ENCODE measurements at regions not wholly inside any gene's neighbourhood (a gene's known extent, or its start where the extent isn't known, plus 50 kb on each side); places are given as distances from the start of the nearest gene placed in this dataset.
"Not testable (repeated sequence)": the region's sequence is repeated elsewhere in the genome, so short reads cannot be mapped to it uniquely, and the experiment has no call there.

- H3K9me3 ChIP-seq (ENCODE audit: low read length): no peaks in the 10 kb centered on the region
- H3K27me3 ChIP-seq (ENCODE audit: control insufficient read depth in 1 of 2, insufficient read depth in 2 of 2, low read length in 2 of 2): no peaks in the 10 kb centered on the region
- no peak overlapping the region for H3K9ac ChIP-seq (ENCODE audit: low read length)
- H3K4me3 ChIP-seq (ENCODE audit: low read depth in 1 of 2, low read length in 2 of 2): no peak overlapping the region
- no peak overlapping the region for H3K27ac ChIP-seq (ENCODE audit: low read depth, low read length)
- H3K4me1 ChIP-seq (ENCODE audit: insufficient read depth, low read length): peaks cover 6% of the 10 kb centered on the region
- H3K36me3 ChIP-seq (ENCODE audit: insufficient read depth, low read length): no peaks in the 10 kb centered on the region
These were observed 315.8 kb downstream of the AEBP2 start for GRCh38 chr12:19755136-19755535.

DNA sequence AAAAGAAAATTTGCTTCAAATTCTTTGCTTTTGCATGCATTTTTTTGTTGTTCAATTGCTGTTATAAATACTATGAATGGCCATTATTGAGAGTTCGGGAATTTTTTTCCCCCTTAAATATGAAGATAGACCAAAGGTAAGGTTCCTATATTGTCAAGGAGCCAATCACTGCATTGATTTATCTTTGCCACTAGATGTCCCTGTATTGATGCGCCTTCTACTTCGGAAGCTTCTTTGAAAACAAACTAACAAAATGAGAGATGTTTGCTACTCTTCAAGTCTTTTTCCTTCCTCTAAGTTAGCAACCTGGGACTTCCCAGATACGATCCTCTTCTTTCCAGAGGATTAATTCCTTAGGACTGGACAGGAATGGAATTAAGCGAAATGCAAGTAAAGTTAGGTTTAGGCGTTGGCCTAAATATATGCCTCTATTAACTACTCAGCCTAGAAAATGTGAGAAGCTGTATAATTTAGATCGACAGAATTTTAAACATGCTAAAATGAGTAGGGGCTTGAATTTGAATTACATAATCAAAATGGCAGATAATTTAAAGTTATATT is 318.1 kb downstream of the AEBP2 start:
- Histone ChIP-seq H3K9ac (ENCODE audit: low read length) (no peak overlapping the region), H3K9me3 (ENCODE audit: low read length) (no peaks in the 10 kb centered on the region), H3K27me3 (ENCODE audit: control insufficient read depth in 1 of 2, insufficient read depth in 2 of 2, low read length in 2 of 2) (no peaks in the 10 kb centered on the region), H3K4me3 (ENCODE audit: low read depth in 1 of 2, low read length in 2 of 2) (no peak overlapping the region), H3K27ac (ENCODE audit: low read depth, low read length) (no peak overlapping the region), H3K36me3 (ENCODE audit: insufficient read depth, low read length) (no peaks in the 10 kb centered on the region), H3K4me1 (ENCODE audit: insufficient read depth, low read length) (peaks cover 6% of the 10 kb centered on the region)

DNA sequence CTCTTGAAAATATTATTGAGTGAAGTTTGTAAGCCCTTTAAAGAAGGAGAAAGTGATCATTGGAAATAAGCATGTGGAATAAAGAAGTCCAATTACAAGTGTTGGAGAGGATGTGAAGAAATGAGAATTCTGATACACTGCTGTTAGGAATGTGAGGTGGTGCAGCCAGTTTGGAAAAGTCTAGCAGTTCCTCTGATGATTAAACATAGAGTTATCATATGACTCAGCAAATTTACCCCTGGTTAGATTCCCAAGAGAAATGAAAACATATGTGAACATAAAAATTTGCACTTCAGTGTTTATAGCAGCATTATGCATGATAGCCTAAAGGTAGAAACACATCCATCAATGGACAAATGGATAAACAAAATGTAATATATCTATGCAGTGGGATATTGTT is 319.9 kb downstream of the AEBP2 start:
- Histone ChIP-seq H3K4me1 (ENCODE audit: insufficient read depth, low read length) (peaks cover 6% of the 10 kb centered on the region), H3K27me3 (ENCODE audit: control insufficient read depth in 1 of 2, insufficient read depth in 2 of 2, low read length in 2 of 2) (no peaks in the 10 kb centered on the region), H3K4me3 (ENCODE audit: low read depth in 1 of 2, low read length in 2 of 2) (no peak overlapping the region)

GRCh38 chr12:19760611-19761010 is 321.3 kb downstream of the AEBP2 start:
- no peak overlapping the region for H3K4me3 ChIP-seq (ENCODE audit: low read depth in 1 of 2, low read length in 2 of 2)
- peaks cover 6% of the 10 kb centered on the region for H3K4me1 ChIP-seq (ENCODE audit: insufficient read depth, low read length)
- no peaks in the 10 kb centered on the region for H3K27me3 ChIP-seq (ENCODE audit: control insufficient read depth in 1 of 2, insufficient read depth in 2 of 2, low read length in 2 of 2)
- H3K9me3 ChIP-seq (ENCODE audit: low read length): no peaks in the 10 kb centered on the region
- no peaks in the 10 kb centered on the region for H3K36me3 ChIP-seq (ENCODE audit: insufficient read depth, low read length)
- H3K27ac ChIP-seq (ENCODE audit: low read depth, low read length): no peak overlapping the region
- H3K9ac ChIP-seq (ENCODE audit: low read length): no peak overlapping the region

More for the DNA sequence above, 319.9 kb downstream of the AEBP2 start:
- Histone ChIP-seq H3K9ac (ENCODE audit: low read length) (no peak overlapping the region), H3K36me3 (ENCODE audit: insufficient read depth, low read length) (no peaks in the 10 kb centered on the region), H3K9me3 (ENCODE audit: low read length) (no peaks in the 10 kb centered on the region), H3K27ac (ENCODE audit: low read depth, low read length) (no peak overlapping the region)

GRCh38 chr12:19761463-19761862 is 322.2 kb downstream of the AEBP2 start:
- H3K4me1 ChIP-seq (ENCODE audit: insufficient read depth, low read length): peaks cover 6% of the 10 kb centered on the region
- no peak overlapping the region for H3K27ac ChIP-seq (ENCODE audit: low read depth, low read length)
- no peaks in the 10 kb centered on the region for H3K36me3 ChIP-seq (ENCODE audit: insufficient read depth, low read length)
- H3K9me3 ChIP-seq (ENCODE audit: low read length): no peaks in the 10 kb centered on the region
- no peaks in the 10 kb centered on the region for H3K27me3 ChIP-seq (ENCODE audit: control insufficient read depth in 1 of 2, insufficient read depth in 2 of 2, low read length in 2 of 2)
- no peak overlapping the region for H3K9ac ChIP-seq (ENCODE audit: low read length)
- H3K4me3 ChIP-seq (ENCODE audit: low read depth in 1 of 2, low read length in 2 of 2): no peak overlapping the region

- no peaks in the 10 kb centered on the region for H3K36me3 ChIP-seq (ENCODE audit: insufficient read depth, low read length)
- no peak overlapping the region for H3K4me3 ChIP-seq (ENCODE audit: low read depth in 1 of 2, low read length in 2 of 2)
- no peaks in the 10 kb centered on the region for H3K9me3 ChIP-seq (ENCODE audit: low read length)
- no peak overlapping the region for H3K27ac ChIP-seq (ENCODE audit: low read depth, low read length)
- no peaks in the 10 kb centered on the region for H3K27me3 ChIP-seq (ENCODE audit: control insufficient read depth in 1 of 2, insufficient read depth in 2 of 2, low read length in 2 of 2)
- H3K9ac ChIP-seq (ENCODE audit: low read length): no peak overlapping the region
- peaks cover 6% of the 10 kb centered on the region for H3K4me1 ChIP-seq (ENCODE audit: insufficient read depth, low read length)
These were observed 324.2 kb downstream of the AEBP2 start for GRCh38 chr12:19763488-19763887.

DNA sequence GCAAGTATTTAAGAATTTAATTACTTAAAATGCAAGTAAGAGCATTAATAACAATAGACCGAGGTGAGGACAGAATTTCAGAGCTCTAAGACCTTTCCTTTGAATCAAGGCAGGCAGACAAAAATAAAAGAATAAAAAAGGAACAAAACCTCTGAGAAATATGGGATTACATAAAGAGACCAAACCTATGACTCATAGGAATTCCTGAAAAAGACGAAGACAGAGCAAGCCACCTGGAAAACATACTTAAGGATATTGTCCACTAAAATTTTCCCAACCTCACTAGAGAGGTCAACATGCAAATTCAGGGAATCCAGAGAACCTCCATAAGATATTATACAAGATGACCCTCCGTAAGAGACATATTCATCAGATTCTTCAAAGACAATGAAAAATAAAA is 325.1 kb downstream of the AEBP2 start:
- no peaks in the 10 kb centered on the region for H3K27me3 ChIP-seq (ENCODE audit: control insufficient read depth in 1 of 2, insufficient read depth in 2 of 2, low read length in 2 of 2)
- H3K4me3 ChIP-seq (ENCODE audit: low read depth in 1 of 2, low read length in 2 of 2): no peak overlapping the region
- no peak overlapping the region for H3K27ac ChIP-seq (ENCODE audit: low read depth, low read length)
- H3K9me3 ChIP-seq (ENCODE audit: low read length): no peaks in the 10 kb centered on the region
- no peak overlapping the region for H3K9ac ChIP-seq (ENCODE audit: low read length)
- H3K36me3 ChIP-seq (ENCODE audit: insufficient read depth, low read length): no peaks in the 10 kb centered on the region
- peaks cover 2% of the 10 kb centered on the region for H3K4me1 ChIP-seq (ENCODE audit: insufficient read depth, low read length)

GRCh38 chr12:19771858-19772257 is 332.6 kb downstream of the AEBP2 start:
- no peaks in the 10 kb centered on the region for H3K9me3 ChIP-seq (ENCODE audit: low read length)
- H3K4me1 ChIP-seq (ENCODE audit: insufficient read depth, low read length): no peaks in the 10 kb centered on the region
- H3K36me3 ChIP-seq (ENCODE audit: insufficient read depth, low read length): no peaks in the 10 kb centered on the region
- no peaks in the 10 kb centered on the region for H3K27me3 ChIP-seq (ENCODE audit: control insufficient read depth in 1 of 2, insufficient read depth in 2 of 2, low read length in 2 of 2)
- H3K27ac ChIP-seq (ENCODE audit: low read depth, low read length): no peak overlapping the region
- H3K9ac ChIP-seq (ENCODE audit: low read length): no peak overlapping the region
- H3K4me3 ChIP-seq (ENCODE audit: low read depth in 1 of 2, low read length in 2 of 2): no peak overlapping the region

- Histone ChIP-seq H3K9ac (ENCODE audit: low read length) (no peak overlapping the region), H3K27ac (ENCODE audit: low read depth, low read length) (no peak overlapping the region), H3K4me1 (ENCODE audit: insufficient read depth, low read length) (no peaks in the 10 kb centered on the region), H3K9me3 (ENCODE audit: low read length) (no peaks in the 10 kb centered on the region), H3K4me3 (ENCODE audit: low read depth in 1 of 2, low read length in 2 of 2) (no peak overlapping the region), H3K36me3 (ENCODE audit: insufficient read depth, low read length) (no peaks in the 10 kb centered on the region), H3K27me3 (ENCODE audit: control insufficient read depth in 1 of 2, insufficient read depth in 2 of 2, low read length in 2 of 2) (no peaks in the 10 kb centered on the region)
These were observed 333.5 kb downstream of the AEBP2 start for GRCh38 chr12:19772776-19773175.

DNA sequence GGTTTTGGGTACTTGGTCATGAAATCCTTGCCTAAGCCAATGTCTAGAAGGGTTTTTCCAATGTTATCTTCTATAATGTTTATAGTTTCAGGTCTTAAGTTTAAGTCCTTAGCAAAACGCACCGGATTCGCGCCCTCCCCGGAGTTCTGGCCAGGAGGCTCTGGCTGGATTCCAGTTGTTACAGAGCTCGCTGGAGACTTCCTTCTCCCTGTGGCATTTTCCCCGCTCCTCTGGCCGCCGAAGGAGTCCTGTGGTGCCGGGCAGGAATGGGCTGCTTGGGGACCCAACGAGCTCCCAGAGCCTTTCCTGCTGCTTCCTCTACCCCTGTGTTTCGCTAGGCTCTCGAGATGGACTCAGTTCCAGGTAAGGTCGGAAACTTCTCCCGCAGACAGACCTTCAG is 335.9 kb downstream of the AEBP2 start:
- no peaks in the 10 kb centered on the region for H3K36me3 ChIP-seq (ENCODE audit: insufficient read depth, low read length)
- no peaks in the 10 kb centered on the region for H3K9me3 ChIP-seq (ENCODE audit: low read length)
- no peak overlapping the region for H3K4me3 ChIP-seq (ENCODE audit: low read depth in 1 of 2, low read length in 2 of 2)
- no peak overlapping the region for H3K9ac ChIP-seq (ENCODE audit: low read length)
- H3K27ac ChIP-seq (ENCODE audit: low read depth, low read length): no peak overlapping the region
- H3K4me1 ChIP-seq (ENCODE audit: insufficient read depth, low read length): peaks cover 12% of the 10 kb centered on the region
- no peaks in the 10 kb centered on the region for H3K27me3 ChIP-seq (ENCODE audit: control insufficient read depth in 1 of 2, insufficient read depth in 2 of 2, low read length in 2 of 2)

GRCh38 chr12:19775976-19776375 is 336.7 kb downstream of the AEBP2 start:
- peaks cover 16% of the 10 kb centered on the region for H3K4me1 ChIP-seq (ENCODE audit: insufficient read depth, low read length)
- not testable (repeated sequence) for H3K4me3 ChIP-seq (ENCODE audit: low read depth in 1 of 2, low read length in 2 of 2); H3K27ac ChIP-seq (ENCODE audit: low read depth, low read length); H3K9ac ChIP-seq (ENCODE audit: low read length); H3K27me3 ChIP-seq (ENCODE audit: control insufficient read depth in 1 of 2, insufficient read depth in 2 of 2, low read length in 2 of 2); H3K9me3 ChIP-seq (ENCODE audit: low read length); H3K36me3 ChIP-seq (ENCODE audit: insufficient read depth, low read length)

GRCh38 chr12:19778172-19778571 is 338.9 kb downstream of the AEBP2 start:
- no peak overlapping the region for H3K9ac ChIP-seq (ENCODE audit: low read length)
- no peaks in the 10 kb centered on the region for H3K9me3 ChIP-seq (ENCODE audit: low read length)
- no peak overlapping the region for H3K4me3 ChIP-seq (ENCODE audit: low read depth in 1 of 2, low read length in 2 of 2)
- H3K4me1 ChIP-seq (ENCODE audit: insufficient read depth, low read length): peaks cover 16% of the 10 kb centered on the region
- no peaks in the 10 kb centered on the region for H3K27me3 ChIP-seq (ENCODE audit: control insufficient read depth in 1 of 2, insufficient read depth in 2 of 2, low read length in 2 of 2)
- no peaks in the 10 kb centered on the region for H3K36me3 ChIP-seq (ENCODE audit: insufficient read depth, low read length)
- H3K27ac ChIP-seq (ENCODE audit: low read depth, low read length): no peak overlapping the region

All from muscle layer of colon (tissue), 2 donors.